ENCODE measurements at regions not wholly inside any gene's neighbourhood (a gene's known extent, or its start where the extent isn't known, plus 50 kb on each side); places are given as distances from the start of the nearest gene placed in this dataset.

GRCh38 chr16:6016530-6017184, 919.1 kb upstream of the EEF2KMT start:
- DNase-seq (ENCODE audit: low read depth, low spot score): no peak

DNA sequence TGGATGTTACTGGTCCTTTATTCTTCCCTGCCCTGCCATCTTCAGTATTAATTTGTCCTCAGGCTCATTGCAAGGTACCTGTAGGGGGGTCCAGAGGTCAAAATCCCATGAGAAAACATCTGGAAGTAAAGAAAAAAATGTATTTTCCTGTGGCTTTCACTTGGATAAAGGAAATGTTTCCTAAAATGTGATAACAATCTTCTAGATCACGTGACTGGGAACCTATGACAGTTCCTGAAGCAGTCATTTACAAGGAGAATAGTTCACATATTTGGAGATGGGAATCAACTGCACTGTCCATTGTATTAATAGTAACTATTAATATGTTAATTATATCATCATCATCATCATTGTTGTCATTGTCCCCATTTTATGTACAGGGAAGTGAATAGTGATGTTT, 915.1 kb upstream of the EEF2KMT start:
- no peak for DNase-seq (ENCODE audit: low read depth, low spot score)

DNA sequence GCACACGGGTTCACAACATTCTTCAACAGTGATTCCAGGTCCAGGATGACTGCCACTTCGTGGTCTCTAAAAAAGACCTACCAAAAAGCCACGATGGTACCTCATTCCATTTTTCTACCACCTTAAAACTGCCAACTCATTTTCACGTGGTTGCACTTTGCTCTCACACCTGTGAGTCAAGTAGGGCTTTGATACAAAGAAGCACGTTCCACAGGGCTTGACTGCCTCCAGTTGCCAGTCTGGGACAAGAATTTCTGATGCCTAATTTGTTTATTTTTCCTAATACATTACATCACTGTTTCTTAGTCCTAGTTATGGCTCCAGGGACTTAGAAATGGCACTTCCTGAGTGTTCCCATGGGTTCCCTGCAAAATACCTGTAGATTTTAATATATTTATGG, 911.6 kb upstream of the EEF2KMT start:
- DNase-seq (ENCODE audit: low read depth, low spot score): no peak

DNA sequence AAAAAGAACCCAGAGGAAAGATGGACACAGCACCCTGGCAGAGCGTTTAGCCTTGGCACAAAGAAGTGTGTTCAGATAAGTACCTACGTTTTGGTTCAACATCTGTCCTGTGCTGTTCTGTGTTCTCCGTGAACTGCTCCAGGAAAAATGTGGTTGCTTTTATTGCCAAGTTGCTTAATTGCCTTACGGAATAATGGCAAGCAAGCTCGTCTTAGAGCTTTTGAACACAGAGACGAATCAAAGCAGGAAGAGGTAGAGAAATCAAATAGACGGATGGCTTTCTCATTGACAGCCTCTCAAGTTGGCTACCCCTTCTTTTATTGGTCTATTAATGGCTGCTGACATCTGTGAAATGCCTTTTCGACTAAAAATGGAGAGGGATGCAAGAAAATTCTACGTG, 911.1 kb upstream of the EEF2KMT start:
- no peak for DNase-seq (ENCODE audit: low read depth, low spot score)

GRCh38 chr16:5993356-5993755, 895.8 kb upstream of the EEF2KMT start:
- DNase-seq (ENCODE audit: low read depth, low spot score): no peak

GRCh38 chr16:5982979-5983378, 885.4 kb upstream of the EEF2KMT start:
- DNase-seq (ENCODE audit: low read depth, low spot score): no peak

- DNase-seq (ENCODE audit: low read depth, low spot score): no peak
These were observed 882.4 kb upstream of the EEF2KMT start for GRCh38 chr16:5979905-5980550.

DNA sequence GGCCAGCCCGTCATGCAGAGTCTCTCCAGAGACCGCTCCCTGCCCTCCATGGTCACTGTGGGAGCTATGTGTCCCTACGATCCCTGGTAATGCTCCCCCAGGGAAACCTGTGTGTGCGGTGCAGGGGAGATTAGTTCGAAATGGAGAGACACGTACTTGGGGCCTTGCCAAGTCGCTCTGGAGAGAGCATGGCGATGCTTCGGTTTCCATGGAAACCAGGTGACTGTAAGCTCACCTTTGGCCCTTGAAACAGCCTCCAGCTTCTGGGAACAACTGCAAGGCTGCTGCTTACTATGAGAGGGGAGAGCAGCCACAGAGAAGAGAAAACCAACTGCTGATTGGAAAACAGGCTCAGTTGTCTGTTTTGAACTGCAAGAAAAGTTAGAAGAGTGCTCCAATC, 879.7 kb upstream of the EEF2KMT start:
- DNase-seq (ENCODE audit: low read depth, low spot score): no peak

GRCh38 chr16:5972747-5973146, 875.2 kb upstream of the EEF2KMT start:
- no peak for DNase-seq (ENCODE audit: low read depth, low spot score)

DNA sequence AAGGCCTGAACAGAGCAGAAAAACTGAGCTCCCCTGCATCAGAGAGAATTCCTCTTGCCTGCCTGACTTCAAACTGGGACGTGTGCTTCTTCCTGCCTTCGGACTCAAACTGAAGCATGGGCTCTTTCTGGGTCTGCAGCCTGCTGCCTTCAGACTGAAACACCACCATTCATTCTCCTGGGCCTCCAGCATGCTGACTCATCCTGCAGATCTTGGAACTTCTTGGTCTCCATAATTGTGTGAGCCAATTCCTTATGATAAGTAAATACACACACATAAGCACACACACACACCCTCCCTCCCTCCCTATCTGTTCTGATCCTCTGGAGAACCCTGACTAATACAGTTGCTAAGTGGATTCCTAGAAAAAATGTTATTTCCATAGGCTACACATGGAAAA, 874.3 kb upstream of the EEF2KMT start:
- DNase-seq (ENCODE audit: low read depth, low spot score): no peak

DNA sequence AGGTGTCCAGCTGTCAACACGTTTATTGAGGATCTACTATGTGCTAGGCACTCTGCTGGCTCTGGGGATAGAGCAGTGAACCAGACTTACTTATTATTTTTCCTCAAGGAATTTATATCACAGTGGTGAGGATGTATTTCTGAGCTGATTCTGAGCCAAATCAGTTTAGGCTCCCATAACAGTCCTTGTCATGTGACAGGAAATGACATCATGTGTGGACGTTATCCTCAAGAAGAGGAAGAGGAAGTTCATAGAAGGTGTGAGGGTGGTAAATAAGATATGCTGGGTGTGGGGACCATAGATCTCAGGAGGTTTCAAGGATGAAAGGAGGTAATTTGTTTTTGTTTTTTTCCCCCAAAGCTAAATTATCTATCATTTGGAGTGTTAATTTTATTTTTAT, 873.5 kb upstream of the EEF2KMT start:
- no peak for DNase-seq (ENCODE audit: low read depth, low spot score)

- no peak for DNase-seq (ENCODE audit: low read depth, low spot score)
These were observed 868.4 kb upstream of the EEF2KMT start for GRCh38 chr16:5966004-5966403.

GRCh38 chr16:5965321-5965720, 867.7 kb upstream of the EEF2KMT start:
- no peak for DNase-seq (ENCODE audit: low read depth, low spot score)

GRCh38 chr16:5951486-5951885, 853.9 kb upstream of the EEF2KMT start:
- no peak for DNase-seq (ENCODE audit: low read depth, low spot score)

GRCh38 chr16:5944971-5945370, 847.4 kb upstream of the EEF2KMT start:
- DNase-seq (ENCODE audit: low read depth, low spot score): no peak

GRCh38 chr16:5938607-5939006, 841.0 kb upstream of the EEF2KMT start:
- no peak for DNase-seq (ENCODE audit: low read depth, low spot score)

DNA sequence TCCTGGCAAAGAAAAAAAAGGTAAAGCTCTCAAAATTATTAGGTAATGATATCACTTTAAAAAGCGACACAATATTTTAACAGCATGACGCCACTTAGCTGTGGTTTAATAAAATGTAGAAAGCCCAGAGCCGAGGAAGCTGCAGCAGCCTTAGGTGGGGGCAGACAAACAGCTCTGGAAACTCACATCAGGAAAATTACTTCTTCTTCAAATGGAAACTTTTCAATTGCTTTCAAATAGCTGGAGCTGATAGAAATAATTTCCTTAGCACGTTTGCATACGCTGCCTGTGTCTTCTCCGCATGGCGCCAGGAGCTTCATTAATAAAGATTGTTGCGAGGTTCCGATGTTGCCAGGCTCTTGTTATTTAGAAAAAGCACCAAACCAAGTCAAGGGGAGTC, 835.3 kb upstream of the EEF2KMT start:
- DNase-seq (ENCODE audit: low read depth, low spot score): no peak

DNA sequence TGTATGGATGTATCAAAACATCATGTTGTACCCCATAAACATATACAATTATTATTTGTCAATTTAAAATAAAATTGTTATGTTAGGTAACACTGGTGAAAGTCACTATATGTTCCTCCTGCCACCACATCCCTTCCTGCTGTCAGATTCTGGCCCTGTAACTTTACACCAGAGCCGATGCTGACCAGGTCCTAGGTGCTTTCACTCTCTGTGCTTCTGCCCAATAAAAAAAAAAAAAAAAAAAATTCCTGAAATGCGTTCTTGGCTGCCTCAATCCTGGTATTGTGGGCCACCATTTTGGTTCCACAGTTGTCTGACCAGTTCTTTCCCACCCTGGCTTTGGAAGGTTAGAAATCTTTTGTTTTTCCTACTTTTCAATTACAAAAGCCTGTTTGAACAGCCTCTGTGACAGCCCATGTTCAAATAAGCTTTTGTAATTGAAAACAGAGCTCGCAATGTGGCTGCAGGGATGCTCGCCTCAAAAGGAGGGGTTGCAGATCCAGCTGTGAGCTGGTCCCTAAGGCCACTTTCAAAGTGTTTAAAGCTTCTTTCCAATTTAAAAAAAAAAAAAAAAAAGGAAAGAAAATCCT, 831.0 kb upstream of the EEF2KMT start:
- no peak for DNase-seq (ENCODE audit: low read depth, low spot score)

DNA sequence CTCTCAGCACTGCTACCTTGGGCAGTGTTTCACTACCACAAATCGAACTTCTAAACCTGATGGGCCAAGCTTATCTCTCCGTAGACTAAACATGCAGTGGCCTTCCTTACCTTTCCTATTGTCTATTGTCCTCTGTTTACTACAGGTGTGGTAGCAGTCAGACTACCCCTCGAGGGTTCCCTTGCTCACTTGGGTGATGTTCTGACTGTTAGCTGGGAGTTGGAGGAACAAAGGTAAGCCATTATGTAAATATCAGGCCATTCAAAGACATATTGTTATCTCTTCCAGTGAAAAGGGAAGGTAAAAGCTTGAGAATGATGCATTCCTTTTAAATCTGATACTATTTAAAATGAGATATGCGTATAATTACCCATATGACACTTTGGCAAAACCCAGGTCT, 828.3 kb upstream of the EEF2KMT start:
- no peak for DNase-seq (ENCODE audit: low read depth, low spot score)

- DNase-seq (ENCODE audit: low read depth, low spot score): no peak
These were observed 825.1 kb upstream of the EEF2KMT start for GRCh38 chr16:5922686-5923085.

DNA sequence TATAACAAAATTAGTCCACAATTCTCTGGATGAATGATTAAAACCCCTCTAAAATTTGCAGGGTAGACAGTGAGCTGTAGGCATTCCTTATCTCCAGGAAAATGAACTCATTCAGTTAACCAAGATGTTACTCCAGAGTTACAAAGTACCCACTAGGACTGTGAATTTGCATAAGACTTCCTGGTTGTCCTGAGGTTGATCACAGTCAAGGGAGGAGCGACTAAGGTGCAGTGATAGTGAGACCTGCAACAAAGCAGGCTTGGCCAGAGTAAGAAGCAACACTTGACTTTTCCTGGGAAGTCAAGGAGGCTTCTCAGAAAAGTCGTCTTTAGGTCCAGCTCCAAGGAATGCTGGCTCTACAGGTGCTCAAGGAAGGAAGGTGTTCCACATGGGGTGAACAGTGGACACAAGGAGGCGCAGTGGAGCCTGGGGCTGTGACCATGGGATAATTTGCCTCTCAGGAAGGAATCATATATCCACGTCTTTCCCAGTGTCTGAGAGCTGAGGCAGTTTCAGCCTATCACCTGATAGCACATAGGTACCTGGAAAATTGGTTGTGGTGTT, 821.1 kb upstream of the EEF2KMT start:
- DNase-seq (ENCODE audit: low read depth, low spot score): no peak

DNA sequence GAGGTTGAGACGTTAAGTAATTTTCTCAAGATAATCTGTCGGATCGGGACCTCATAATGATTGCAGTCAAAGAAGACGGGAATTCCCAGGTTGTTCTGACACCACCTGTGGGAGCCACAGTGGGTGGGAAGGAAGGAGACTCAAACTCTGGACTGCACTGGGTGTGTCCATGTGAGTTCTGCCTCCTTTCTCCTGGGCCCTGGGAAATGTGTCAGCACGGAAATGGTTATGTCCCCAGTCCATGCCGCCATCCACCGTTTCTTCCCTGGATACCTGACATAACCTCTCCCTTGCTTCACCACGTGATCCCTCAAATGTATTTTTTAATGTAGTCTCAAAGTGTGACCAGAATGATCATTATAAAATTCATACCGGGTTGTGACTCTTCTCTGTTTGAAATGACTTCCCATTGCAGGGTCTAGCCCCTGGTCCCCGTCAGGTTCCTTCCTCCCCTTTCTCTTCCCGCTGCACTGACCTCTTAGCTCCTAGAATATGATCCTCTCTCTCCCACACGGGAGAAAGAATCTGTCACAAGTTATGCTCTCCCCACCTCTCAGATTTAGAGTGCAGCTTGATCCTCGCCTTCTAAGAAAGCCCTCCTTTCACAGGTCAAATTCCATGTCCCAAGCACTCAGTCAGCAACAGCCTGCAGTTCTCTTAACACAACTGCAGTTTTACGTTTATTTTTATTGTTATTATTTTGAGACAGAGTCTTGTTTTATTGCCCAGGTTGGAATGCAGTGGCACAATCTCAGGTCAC, 820.0 kb upstream of the EEF2KMT start:
- no peak for DNase-seq (ENCODE audit: low read depth, low spot score)

All from smooth muscle cell of the brain vasculature (primary cell).